GM10248 (cell line): ENCODE measurements at regions not wholly inside any gene's neighbourhood (a gene's known extent, or its start where the extent isn't known, plus 50 kb on each side); places are given as distances from the start of the nearest gene placed in this dataset.

Experiments
- CTCF ChIA-PET: fragments of 300-600 bp; sonication (Branson Sonifier 250); formaldehyde crosslinking; extraction: SDS; loops from one replicate; lab custom pipeline; 2021; ENCODE audit warnings: antibody characterized with exemption; lab: Yijun Ruan, JAX
- POLR2A ChIA-PET: fragments of 350-650 bp; sonication (Branson Sonifier 250); formaldehyde crosslinking; extraction: SDS; loops from one replicate; lab custom pipeline; 2020; ENCODE audit warnings: antibody characterized with exemption; lab: Yijun Ruan, JAX
- DNase-seq: peaks from one replicate; pipeline ENCODE4 v3.0.0; 2012; ENCODE audit errors: extremely low spot score
- TF ChIP-seq, protein P1 (sequence below): IDR thresholded peaks from 2 replicates; pipeline ENCODE4 v1.5.1; 2012; ENCODE audit warnings: mild to moderate bottlenecking, low read depth; ENCODE audit errors: extremely low read depth, missing control alignments, control extremely low read depth

DNA sequence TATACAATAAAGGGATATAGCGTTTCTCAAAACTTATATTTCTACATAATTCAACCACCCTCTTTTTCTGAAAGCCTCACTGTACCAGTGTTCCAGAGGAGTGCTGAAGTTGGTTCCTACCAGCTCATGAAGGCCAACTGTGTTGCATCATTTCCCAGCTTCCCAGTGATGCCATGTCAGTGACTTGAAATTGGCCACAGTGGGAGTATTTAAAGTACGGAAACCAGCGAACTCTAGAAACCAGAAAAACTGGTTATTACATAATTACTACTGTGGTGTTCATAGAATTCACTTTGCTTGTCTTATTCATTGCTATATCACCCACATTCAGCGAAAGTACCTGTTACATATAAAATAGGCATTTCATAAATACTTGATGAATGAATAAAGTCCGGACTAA is 135.4 kb downstream of the GC start:
- TF ChIP-seq, protein P1, sequence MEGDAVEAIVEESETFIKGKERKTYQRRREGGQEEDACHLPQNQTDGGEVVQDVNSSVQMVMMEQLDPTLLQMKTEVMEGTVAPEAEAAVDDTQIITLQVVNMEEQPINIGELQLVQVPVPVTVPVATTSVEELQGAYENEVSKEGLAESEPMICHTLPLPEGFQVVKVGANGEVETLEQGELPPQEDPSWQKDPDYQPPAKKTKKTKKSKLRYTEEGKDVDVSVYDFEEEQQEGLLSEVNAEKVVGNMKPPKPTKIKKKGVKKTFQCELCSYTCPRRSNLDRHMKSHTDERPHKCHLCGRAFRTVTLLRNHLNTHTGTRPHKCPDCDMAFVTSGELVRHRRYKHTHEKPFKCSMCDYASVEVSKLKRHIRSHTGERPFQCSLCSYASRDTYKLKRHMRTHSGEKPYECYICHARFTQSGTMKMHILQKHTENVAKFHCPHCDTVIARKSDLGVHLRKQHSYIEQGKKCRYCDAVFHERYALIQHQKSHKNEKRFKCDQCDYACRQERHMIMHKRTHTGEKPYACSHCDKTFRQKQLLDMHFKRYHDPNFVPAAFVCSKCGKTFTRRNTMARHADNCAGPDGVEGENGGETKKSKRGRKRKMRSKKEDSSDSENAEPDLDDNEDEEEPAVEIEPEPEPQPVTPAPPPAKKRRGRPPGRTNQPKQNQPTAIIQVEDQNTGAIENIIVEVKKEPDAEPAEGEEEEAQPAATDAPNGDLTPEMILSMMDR = no peak
- DNase-seq = no peak
- CTCF ChIA-PET = no interaction called here
- POLR2A ChIA-PET = no interaction called here

DNA sequence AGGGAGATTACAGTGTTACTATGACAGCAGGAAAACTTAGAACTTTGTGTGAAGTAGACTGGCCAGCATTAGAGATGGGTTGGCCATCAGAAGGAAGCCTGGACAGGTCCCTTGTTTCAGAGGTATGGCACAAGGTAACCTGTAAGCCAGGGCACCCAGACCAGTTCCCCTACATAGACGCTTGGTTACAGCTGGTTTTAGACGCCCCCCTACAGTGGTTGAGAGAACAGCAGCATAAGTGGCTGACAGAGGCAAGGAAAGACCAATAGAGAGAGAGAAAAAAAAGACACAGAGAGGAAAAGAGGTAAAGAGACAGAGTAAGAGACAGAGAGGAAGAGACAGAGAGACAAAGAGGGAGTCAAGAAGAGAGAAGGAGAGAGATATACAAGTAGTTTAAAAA is 144.5 kb downstream of the GC start:
- CTCF ChIA-PET = no interaction called here
- DNase-seq = no peak
- TF ChIP-seq, protein P1 = no peak
- POLR2A ChIA-PET = no interaction called here

DNA sequence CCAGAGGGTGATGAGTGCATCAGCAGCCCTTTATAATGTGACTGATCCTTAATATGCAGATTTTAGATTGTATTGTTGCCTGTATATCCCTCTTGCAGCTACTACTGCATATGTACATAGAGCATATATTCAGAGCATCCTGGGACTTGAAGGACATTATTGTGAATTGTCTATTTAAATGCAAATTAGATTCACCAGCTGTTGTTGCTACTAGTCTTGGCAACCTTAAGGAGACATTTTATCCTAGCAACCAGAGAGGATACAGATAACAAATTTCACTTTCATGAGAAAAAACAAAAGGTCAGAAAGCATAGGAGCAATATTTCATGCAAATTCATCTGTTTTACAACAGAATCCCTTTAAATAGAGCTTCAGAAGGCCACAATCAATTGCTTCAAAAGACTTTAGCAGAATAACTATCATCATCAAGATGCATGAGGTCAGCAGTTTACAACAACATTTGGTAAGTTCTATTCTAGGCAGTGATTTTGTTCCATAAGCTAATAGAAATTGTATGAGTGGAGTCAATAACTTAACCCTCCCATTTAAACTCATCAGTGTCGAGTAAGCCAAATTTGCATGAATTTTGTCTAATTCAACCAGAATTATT is 148.6 kb downstream of the GC start:
- CTCF ChIA-PET = no interaction called here
- TF ChIP-seq, protein P1 = no peak
- POLR2A ChIA-PET = no interaction called here
- DNase-seq = no peak

DNA sequence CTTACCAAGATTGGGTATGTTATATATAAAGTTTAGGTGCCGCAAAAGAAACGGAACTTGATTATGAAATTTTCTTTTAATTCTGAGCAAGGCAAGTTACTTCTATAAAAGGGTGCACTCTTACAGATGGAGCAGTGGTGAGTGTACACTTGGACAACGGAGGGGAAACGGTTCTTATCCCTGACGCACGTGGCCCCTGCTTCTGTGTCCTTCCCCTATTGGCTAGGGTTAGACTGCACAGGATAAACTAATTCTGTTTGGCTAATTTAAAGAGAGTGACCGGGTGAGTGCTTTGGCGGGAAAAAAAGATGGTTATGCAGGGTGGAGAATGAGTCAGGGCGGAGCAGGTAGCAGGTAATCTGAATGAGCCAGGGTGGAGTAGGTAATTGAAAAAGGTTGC is 149.5 kb downstream of the GC start:
- TF ChIP-seq, protein P1 = no peak
- CTCF ChIA-PET = no interaction called here
- POLR2A ChIA-PET = no interaction called here
- no peak for DNase-seq

DNA sequence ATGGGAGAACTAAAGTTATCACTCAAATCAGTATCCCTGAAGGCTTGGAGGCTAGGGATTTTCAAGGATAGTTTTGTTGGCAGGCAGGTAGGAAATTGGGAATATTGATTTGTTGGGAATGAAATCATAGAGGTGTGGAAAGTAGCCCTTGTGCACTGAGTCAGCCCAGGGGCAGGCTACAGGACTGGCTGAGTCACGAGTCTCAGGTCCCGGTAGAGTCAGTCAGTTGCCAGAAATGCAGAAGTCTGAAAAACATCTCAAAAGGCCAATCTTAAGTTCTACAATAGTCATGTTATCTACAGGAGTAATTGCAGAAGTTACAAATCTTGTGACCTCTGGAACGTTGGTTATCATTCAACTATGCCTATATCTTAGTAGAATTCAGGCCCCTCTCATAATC is 153.1 kb downstream of the GC start:
- TF ChIP-seq, protein P1 = no peak
- ChIA-PET CTCF (no interaction called here), POLR2A (no interaction called here)
- no peak for DNase-seq

DNA sequence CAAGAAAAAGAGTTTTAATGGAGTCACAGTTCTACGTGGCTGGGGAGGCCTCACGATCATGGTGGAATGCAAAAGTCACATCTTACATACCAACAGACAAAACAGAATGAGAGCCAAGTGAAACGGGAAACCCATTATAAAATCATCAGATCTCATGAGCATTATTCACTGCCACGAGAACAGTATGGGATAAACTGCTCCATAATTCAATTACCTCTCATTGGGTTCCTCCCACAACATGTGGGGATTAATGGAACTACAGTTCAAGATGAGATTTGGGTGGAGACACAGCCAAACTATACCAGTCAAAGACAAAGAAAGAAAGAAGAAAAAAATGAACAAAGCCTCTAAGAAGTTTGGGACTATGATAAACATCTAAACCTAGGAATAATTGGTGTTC is 158.9 kb downstream of the GC start:
- TF ChIP-seq, protein P1 = no peak
- ChIA-PET POLR2A (no interaction called here), CTCF (no interaction called here)
- DNase-seq = no peak
